ENCODE measurements at regions not wholly inside any gene's neighbourhood (a gene's known extent, or its start where the extent isn't known, plus 50 kb on each side); places are given as distances from the start of the nearest gene placed in this dataset.
A peak's percentile ranks its signal among the peaks of the same experiment; 100 is the strongest.
"Not testable (repeated sequence)": the region's sequence is repeated elsewhere in the genome, so short reads cannot be mapped to it uniquely, and the experiment has no call there.

GRCh38 chr9:62798884-62799850 lies 1609.3 kb downstream of the SPATA31A7 start:
- peak in 3 of 4 donors; percentile 17 to 45 (median 32) for DNase-seq (ENCODE audit: low read depth in 4 of 4, low spot score in 2 of 4)

DNA sequence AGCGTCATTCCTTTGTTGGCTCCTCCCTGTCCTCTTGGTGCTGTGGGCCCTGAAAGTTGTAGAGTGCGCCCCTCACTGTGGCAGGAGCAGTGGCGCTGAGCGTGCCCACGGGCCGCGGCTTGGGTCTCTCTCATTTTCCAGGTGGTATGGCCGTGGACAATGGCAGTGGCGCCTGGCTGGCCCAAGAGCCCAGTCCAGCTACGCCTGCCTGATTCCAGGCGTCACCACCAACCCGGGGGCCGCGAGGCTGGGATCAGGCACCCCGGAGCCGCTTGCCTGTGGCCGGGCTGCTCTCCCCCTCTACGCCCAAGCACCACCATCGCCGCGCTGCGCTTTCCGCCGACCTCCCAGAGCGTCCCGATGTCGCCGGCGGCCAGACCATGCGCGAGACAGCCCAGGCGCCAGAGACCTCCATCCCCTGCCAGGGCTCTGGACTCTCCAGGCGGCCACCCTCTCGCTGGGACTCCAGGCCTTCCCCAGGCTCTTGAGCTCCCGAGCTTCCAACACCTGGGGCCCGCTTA lies 1610.1 kb downstream of the SPATA31A7 start:
- DNase-seq (ENCODE audit: low read depth in 4 of 4, low spot score in 2 of 4): peak in 3 of 4 donors; percentile 25 to 38 (median 27)

GRCh38 chr9:62800451-62801371 lies 1610.9 kb downstream of the SPATA31A7 start:
- DNase-seq (ENCODE audit: low read depth in 4 of 4, low spot score in 2 of 4): peak in 3 of 4 donors; percentile 12 to 45 (median 28)

DNA sequence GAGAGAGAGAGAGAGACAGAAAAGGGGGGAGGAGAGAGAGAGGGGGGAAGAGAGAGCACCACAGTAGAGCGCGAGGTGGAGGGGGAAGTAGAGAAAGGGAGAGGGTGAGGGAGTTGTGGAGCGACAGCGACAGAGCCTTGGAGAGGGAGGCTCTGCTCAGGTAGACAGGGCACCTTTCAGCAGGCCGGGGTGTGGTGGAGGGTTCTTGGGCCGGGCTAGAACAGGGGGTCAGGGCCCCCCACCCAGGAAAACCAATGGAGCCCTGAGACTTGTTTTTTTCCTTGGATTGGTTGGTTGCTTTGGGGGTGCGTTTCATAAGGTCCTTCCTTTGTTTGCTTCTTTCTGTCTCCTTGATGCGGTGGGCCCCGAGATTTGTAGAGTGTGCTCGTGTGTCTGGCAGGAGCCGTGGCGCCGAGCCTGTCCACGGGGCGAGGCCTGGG lies 1611.6 kb downstream of the SPATA31A7 start:
- peak in 2 of 4 donors; percentile 7 to 31 for DNase-seq (ENCODE audit: low read depth in 4 of 4, low spot score in 2 of 4)

DNA sequence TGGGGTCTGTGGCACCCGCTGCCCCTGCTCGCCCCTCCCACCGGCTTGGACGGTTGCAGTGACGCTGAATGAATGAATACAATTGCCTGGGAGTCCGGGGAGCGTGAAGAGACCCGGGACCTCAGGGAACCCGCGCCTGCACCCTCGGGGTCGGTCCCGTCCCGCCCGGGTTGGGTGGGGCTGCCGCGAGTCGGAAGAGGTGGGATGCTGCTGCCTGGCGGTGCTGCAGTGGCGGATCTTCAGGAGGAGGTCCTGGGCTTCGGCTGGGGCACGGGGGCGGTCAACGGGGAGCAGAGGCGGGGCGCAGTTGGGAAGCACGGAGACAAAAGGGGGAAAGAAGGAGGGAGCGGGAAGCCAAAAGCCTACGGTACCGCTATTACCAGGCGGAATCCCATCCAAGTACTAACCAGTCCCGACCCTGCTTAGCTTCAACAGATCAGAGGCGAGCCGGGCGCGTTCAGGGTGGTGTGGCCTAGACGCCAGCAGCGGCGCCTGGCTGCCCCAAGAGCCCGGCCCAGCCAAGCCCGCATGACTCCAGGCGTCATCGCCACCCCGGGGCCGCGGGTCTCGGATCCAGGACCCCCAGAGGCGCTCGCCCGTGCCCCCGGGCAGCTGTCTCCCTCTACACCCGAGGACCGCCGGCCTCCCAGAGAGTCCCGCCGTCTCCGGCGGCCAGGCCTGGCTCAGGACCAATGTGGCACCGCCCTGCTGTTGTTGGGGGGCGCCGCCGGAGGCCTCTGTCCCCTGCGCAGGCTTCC lies 1612.3 kb downstream of the SPATA31A7 start:
- DNase-seq (ENCODE audit: low read depth in 4 of 4, low spot score in 2 of 4): peak in 3 of 4 donors; percentile 69 to 79 (median 72)

DNA sequence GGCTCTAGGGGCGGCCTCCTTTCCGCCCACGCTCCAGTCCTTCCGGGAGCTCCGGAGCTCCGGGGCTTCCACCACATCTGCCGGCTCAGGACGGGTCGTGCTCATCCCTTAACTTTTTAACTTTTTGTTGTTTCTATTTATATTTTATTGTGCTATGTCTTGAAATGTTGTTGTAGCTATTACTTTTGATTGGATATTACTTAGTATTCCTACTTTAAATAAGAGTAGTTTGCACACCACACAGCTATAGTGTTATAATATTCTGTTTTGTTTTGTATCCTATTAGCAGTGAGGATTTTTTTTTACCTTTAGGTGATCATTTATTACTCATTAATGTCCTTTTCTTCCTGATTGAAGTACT lies 1612.9 kb downstream of the SPATA31A7 start:
- DNase-seq (ENCODE audit: low read depth in 4 of 4, low spot score in 2 of 4): not testable (repeated sequence)

- DNase-seq (ENCODE audit: low read depth in 4 of 4, low spot score in 2 of 4): peak in 2 of 4 donors; percentile 5 to 12
Measured at GRCh38 chr9:62803099-62803498, 1613.3 kb downstream of the SPATA31A7 start.

- DNase-seq (ENCODE audit: low read depth in 4 of 4, low spot score in 2 of 4): not testable (repeated sequence)
Measured at GRCh38 chr9:62804314-62804713, 1614.5 kb downstream of the SPATA31A7 start.

GRCh38 chr9:62807424-62807823 lies 1617.6 kb downstream of the SPATA31A7 start:
- DNase-seq (ENCODE audit: low read depth in 4 of 4, low spot score in 2 of 4): not testable (repeated sequence)

DNA sequence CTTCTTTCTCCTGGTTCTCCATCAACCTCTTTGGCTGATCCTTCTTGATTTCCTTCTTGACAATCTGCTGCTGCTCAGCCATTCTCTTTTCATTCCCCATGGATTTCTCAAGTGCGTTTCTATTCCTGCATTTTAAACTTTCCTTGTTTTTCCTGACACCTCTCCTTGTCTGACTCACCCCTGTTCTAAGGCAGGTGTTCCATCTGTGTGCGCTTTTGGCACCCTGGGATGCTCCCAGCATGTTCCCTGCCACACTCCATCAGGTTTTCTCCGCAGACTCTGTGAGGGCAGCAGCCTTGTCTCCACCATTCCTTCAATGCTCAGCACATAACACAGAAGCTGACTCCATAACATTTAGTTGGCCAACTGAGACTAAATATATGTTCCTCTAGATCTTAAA lies 1618.2 kb downstream of the SPATA31A7 start:
- not testable (repeated sequence) for DNase-seq (ENCODE audit: low read depth in 4 of 4, low spot score in 2 of 4)

GRCh38 chr9:62810318-62810717 lies 1620.5 kb downstream of the SPATA31A7 start:
- DNase-seq (ENCODE audit: low read depth in 4 of 4, low spot score in 2 of 4): not testable (repeated sequence)

DNA sequence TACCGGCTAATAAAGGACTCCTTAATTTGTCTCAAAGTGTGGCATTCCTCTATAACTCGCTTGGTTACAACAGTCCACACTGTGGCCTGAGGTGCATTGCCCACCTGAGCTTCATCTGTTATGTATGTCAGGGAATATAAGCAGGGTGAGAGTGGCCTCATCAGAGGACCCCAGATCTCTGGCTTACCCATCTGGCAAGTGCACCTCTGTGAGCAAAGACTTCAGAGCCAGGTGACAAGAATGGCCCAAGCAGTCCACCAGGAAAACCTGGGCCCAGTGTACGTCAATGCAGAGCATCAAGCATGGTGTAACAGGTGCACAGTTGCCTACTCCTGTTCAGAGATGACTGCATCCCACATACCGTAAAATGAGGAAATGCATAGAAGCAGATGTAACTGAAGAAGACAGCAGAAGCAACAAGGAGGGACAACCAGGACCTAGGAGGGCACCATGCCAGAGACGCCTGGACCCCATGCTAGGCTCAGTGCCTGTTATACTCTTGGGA lies 1621.0 kb downstream of the SPATA31A7 start:
- DNase-seq (ENCODE audit: low read depth in 4 of 4, low spot score in 2 of 4): not testable (repeated sequence)

- DNase-seq (ENCODE audit: low read depth in 4 of 4, low spot score in 2 of 4): not testable (repeated sequence)
Measured at GRCh38 chr9:62815436-62815835, 1625.6 kb downstream of the SPATA31A7 start.

DNA sequence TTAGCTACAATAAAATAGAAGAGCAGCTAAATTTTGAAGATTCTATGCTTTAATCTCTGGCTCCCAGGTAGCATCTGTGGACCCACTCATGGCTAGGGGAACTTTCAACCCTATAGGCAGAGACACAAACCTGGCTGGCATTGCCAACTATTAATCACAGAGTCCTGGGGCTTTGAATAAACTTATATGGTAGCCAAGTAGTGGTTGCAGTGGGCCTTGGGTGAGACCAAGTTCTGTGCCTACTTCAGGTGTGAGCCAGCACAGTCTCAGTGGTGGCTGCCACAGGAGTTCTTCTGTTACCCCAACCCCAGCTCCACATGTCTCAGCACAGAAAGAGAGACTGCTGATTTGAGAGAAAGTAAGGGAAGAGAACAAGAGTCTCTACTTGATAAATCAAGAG lies 1626.5 kb downstream of the SPATA31A7 start:
- DNase-seq (ENCODE audit: low read depth in 4 of 4, low spot score in 2 of 4): not testable (repeated sequence)

GRCh38 chr9:62817214-62817613 lies 1627.4 kb downstream of the SPATA31A7 start:
- DNase-seq (ENCODE audit: low read depth in 4 of 4, low spot score in 2 of 4): not testable (repeated sequence)

GRCh38 chr9:62822185-62822584 lies 1632.3 kb downstream of the SPATA31A7 start:
- DNase-seq (ENCODE audit: low read depth in 4 of 4, low spot score in 2 of 4): not testable (repeated sequence)

- DNase-seq (ENCODE audit: low read depth in 4 of 4, low spot score in 2 of 4): not testable (repeated sequence)
Measured at GRCh38 chr9:62827957-62828907, 1638.4 kb downstream of the SPATA31A7 start.

DNA sequence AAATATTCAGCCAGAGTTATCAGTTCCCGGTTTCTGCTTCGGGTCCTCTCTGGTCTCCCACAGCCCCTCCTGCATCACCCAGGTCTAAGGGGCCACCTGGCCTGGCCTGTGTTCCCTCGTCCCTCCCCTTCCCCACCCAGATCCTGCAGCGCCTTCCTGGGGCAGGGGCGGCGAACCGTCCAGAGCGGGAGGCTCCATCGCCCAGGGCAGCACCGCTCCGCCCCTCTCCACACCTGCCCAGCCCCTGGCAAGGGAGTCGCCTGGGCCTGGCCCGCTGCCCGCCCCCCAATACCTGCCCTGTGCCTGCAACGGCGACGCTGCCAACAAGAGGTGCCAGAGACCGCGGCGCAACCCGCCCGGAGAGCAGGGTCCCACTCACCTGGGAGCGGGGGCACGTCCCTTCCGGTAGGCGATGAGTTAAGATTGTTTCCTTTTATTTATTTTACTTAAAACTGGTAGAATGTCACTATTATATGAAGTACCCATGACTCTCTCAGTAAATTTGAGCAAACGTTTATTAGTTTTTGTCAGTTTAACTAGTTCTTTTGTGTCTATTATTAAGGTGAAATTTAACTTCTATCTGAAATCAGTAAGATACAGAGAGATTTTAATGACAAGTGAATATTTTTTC lies 1641.1 kb downstream of the SPATA31A7 start:
- DNase-seq (ENCODE audit: low read depth in 4 of 4, low spot score in 2 of 4): not testable (repeated sequence)
